ENCODE measurements at regions not wholly inside any gene's neighbourhood (a gene's known extent, or its start where the extent isn't known, plus 50 kb on each side); places are given as distances from the start of the nearest gene placed in this dataset.

DNA sequence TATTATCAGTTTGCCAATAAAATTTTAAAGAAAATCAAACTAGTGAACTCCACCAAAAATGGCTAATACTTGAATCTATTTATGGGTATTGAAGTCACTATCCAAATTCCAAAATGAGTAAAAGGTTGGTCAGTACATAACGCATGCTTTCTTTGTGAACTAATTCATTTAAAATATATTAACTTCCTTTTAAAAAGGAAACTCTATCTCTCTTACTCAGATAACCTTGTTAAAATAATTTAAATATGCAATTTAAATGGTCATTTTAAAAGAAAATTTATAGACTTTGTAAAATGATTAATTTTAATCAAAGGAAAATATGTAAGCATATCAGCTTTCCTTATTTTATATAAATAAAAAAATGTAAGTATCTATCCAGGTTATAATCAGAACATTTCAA lies 419.4 kb upstream of the ZNF385D start:
- H3K36me3 Mint-ChIP-seq (ENCODE audit: low read depth): no peaks in the 10 kb centered on the region
- peaks cover 5% of the 10 kb centered on the region for H3K9me3 Mint-ChIP-seq
- ChIA-PET CTCF (no interaction called here), POLR2A (no interaction called here)
- no peak overlapping the region for H3K27ac Mint-ChIP-seq
- no peak overlapping the region for H3K4me3 Mint-ChIP-seq
- no peak for DNase-seq
- no peaks in the 10 kb centered on the region for H3K27me3 Mint-ChIP-seq
- no peaks in the 10 kb centered on the region for H3K4me1 Mint-ChIP-seq

DNA sequence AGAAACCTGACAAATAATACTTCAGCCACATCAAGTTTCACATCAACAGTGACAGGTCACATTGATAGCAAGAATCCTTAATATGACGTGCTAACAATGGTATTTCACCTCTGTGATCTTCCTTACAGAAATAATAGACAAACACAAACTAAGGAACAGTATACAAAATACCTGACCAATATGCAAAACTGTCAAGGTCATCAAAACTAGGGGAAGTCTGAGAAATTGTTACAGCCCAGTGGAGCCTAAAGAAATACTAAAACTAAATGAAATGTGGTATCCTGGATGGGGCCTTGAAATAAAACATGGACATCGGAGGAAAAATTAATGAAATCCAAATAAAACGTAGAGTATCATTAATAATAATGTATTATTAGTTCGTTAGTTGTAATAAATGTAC lies 422.0 kb upstream of the ZNF385D start:
- CTCF ChIA-PET: no interaction called here
- no peak overlapping the region for H3K4me3 Mint-ChIP-seq
- no peaks in the 10 kb centered on the region for H3K9me3 Mint-ChIP-seq
- POLR2A ChIA-PET: no interaction called here
- no peaks in the 10 kb centered on the region for H3K36me3 Mint-ChIP-seq (ENCODE audit: low read depth)
- no peaks in the 10 kb centered on the region for H3K27me3 Mint-ChIP-seq
- no peak for DNase-seq
- H3K4me1 Mint-ChIP-seq: no peaks in the 10 kb centered on the region
- H3K27ac Mint-ChIP-seq: no peak overlapping the region

DNA sequence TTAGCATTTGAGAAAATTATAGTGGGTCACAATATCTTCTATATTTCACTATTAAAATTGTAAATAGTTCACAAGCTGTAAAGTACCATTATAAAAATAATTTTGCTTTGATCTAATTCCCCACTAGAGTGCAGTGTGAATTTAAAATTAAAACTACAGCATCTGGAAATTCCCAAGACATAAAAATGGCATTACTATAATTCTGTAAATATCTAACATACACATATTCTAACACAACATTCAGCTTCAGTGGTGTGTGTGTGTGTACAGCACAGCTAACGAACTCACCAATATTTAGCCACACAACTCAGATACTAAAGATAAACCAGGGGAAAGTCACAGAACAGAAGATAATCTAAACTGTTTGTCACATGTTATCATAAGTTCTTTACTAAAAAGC lies 424.9 kb upstream of the ZNF385D start:
- no peak overlapping the region for H3K27ac Mint-ChIP-seq
- H3K9me3 Mint-ChIP-seq: no peaks in the 10 kb centered on the region
- H3K36me3 Mint-ChIP-seq (ENCODE audit: low read depth): no peaks in the 10 kb centered on the region
- no peak overlapping the region for H3K4me3 Mint-ChIP-seq
- ChIA-PET CTCF (no interaction called here), POLR2A (no interaction called here)
- no peaks in the 10 kb centered on the region for H3K27me3 Mint-ChIP-seq
- DNase-seq: no peak
- H3K4me1 Mint-ChIP-seq: no peaks in the 10 kb centered on the region

DNA sequence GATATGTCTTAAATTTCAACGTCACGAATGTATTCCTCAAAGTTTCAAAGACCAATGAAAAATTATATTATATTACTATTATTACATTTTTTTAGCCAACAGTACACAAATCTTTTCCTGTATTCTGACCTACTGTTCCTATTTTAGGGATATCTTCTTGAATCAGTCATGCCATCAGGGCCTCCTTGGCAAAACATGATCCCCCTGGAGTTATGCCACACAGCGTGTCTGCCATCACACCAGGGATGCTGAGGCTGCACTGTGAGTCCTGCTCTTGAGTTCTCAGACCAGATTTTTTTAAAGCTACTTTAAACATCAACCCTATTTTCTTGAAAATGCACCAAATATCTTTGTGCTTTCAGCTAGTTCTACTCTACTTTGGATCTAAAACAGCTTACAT lies 425.9 kb upstream of the ZNF385D start:
- H3K36me3 Mint-ChIP-seq (ENCODE audit: low read depth): no peaks in the 10 kb centered on the region
- H3K4me1 Mint-ChIP-seq: no peaks in the 10 kb centered on the region
- H3K27ac Mint-ChIP-seq: no peak overlapping the region
- no peaks in the 10 kb centered on the region for H3K27me3 Mint-ChIP-seq
- H3K4me3 Mint-ChIP-seq: no peak overlapping the region
- POLR2A ChIA-PET: no interaction called here
- CTCF ChIA-PET: no interaction called here
- DNase-seq: no peak
- no peaks in the 10 kb centered on the region for H3K9me3 Mint-ChIP-seq

DNA sequence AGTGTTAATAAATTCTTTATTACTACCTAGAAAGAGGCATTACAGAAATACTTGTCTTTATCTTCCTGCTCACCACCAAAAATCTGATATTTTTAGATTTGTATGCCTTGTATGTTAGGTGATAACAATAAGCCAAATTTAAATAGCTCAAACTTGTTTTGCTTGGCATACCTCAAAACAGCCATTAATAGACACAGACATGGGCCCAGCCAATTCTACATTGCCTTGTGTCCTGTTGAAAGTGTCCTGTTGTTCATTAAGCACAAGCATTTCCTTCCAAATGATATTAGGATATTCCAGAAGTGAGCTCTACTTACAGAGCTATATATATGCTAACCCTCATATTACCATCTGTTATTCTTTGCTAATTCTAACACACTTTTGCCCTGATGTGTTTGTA lies 438.6 kb upstream of the ZNF385D start:
- Mint-ChIP-seq H3K4me3 (no peak overlapping the region), H3K27ac (no peak overlapping the region), H3K36me3 (ENCODE audit: low read depth) (no peaks in the 10 kb centered on the region), H3K4me1 (no peaks in the 10 kb centered on the region), H3K9me3 (no peaks in the 10 kb centered on the region), H3K27me3 (no peaks in the 10 kb centered on the region)
- DNase-seq: no peak
- POLR2A ChIA-PET: no interaction called here
- CTCF ChIA-PET: no interaction called here

DNA sequence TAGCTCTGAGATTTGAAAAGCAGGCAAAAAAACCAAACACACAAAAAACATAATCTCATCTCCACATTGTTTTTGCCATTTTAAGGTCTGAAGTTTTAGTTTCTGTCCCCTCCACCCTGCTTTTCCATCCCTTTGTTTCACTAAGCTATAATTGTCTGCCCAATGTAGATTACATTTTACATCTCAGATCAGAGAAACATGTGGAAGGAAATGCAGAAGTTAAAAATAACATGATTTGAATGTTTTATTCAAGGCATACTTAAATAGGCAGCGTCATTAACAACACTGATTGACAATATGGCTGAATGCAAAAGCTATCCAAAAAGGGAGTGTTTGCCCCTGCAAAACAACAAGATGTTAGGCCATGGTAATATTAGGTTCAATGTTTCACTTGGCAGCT lies 448.1 kb upstream of the ZNF385D start:
- Mint-ChIP-seq H3K36me3 (ENCODE audit: low read depth) (no peaks in the 10 kb centered on the region), H3K27me3 (no peaks in the 10 kb centered on the region), H3K4me3 (no peak overlapping the region), H3K4me1 (no peaks in the 10 kb centered on the region), H3K9me3 (no peaks in the 10 kb centered on the region), H3K27ac (no peak overlapping the region)
- no peak for DNase-seq
- CTCF ChIA-PET: no interaction called here
- POLR2A ChIA-PET: no interaction called here

DNA sequence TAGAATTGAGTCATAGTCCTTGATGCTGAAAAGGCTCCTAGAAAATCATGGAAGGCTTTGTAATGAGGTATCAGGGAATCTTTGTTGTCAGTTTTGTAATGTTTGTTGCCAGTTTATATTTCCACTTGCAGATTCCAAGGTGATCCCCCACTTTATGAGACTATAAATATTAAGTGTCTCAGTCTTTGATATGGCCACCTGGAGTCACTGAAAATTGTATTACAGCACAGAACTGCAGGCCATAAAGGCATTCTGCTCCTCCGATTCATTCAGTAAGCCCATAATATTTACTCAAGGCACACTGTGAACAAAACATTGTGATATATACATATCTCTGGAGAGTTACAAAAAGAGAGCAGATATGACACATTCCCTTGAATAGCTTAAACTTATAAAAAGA lies 457.8 kb upstream of the ZNF385D start:
- Mint-ChIP-seq H3K27ac (no peak overlapping the region), H3K4me1 (no peaks in the 10 kb centered on the region), H3K9me3 (no peaks in the 10 kb centered on the region), H3K36me3 (ENCODE audit: low read depth) (no peaks in the 10 kb centered on the region), H3K4me3 (no peak overlapping the region), H3K27me3 (no peaks in the 10 kb centered on the region)
- no peak for DNase-seq
- ChIA-PET POLR2A (no interaction called here), CTCF (no interaction called here)

DNA sequence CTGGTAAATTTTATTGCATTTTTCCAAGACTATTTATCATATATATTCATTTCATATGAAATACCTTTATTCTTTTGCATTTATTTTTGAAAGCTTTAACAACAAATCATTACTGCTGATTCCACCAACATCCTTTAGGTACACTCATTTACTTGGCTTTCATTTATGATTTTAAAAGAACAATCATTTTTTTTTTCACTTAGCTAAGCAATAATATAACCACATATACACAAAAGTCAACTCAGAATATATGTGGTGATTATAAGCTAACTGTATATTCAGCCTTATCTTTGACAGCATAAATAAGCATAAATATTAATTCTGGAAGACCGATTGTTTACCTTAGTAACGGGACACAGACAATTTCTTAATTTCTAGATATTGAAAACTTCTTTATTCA lies 458.6 kb upstream of the ZNF385D start:
- no peaks in the 10 kb centered on the region for H3K36me3 Mint-ChIP-seq (ENCODE audit: low read depth)
- H3K9me3 Mint-ChIP-seq: no peaks in the 10 kb centered on the region
- POLR2A ChIA-PET: no interaction called here
- no peak for DNase-seq
- no peak overlapping the region for H3K27ac Mint-ChIP-seq
- no peak overlapping the region for H3K4me3 Mint-ChIP-seq
- no peaks in the 10 kb centered on the region for H3K4me1 Mint-ChIP-seq
- no peaks in the 10 kb centered on the region for H3K27me3 Mint-ChIP-seq
- CTCF ChIA-PET: no interaction called here

DNA sequence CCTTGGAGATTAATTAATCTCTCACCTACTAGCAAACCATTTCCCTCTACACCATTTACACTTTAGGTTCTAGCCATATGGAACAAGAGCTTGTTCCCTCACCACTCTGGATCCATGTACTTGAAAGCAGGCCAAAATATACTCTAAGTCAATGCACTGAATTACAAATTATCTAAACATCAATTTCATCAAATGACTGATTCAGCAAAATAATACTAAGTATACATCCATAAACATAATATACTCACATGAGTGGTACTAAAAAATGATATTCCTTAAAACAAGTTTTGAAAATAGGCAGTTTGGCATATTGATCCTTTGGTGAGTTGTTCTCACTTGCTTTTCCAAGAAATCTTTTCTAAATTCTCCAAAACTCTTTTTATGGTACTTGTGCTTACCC lies 459.7 kb upstream of the ZNF385D start:
- Mint-ChIP-seq H3K4me1 (no peaks in the 10 kb centered on the region), H3K36me3 (ENCODE audit: low read depth) (no peaks in the 10 kb centered on the region), H3K4me3 (no peak overlapping the region), H3K9me3 (no peaks in the 10 kb centered on the region), H3K27me3 (no peaks in the 10 kb centered on the region), H3K27ac (no peak overlapping the region)
- POLR2A ChIA-PET: no interaction called here
- CTCF ChIA-PET: no interaction called here
- DNase-seq: no peak

DNA sequence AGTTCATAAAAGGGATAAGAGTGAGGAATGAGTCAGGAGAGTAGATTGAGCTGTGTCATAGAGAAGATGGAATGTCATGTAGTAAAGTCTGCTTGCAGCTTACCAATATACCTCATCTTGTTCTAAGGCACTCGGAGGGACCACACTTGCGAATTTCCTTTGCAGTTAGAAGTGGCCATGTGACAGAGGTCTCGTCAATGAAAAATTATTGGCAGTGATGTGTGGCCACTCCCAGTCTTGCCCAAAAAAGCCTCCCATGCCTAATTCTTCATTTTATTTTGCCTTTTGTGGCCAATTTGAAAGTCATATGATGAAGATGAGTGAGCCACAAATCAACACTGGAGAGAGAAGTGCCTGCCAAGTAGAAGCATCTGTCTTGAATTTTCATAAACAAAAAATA lies 465.6 kb upstream of the ZNF385D start:
- Mint-ChIP-seq H3K27me3 (no peaks in the 10 kb centered on the region), H3K9me3 (no peaks in the 10 kb centered on the region), H3K36me3 (ENCODE audit: low read depth) (no peaks in the 10 kb centered on the region), H3K4me3 (no peak overlapping the region), H3K27ac (no peak overlapping the region), H3K4me1 (no peaks in the 10 kb centered on the region)
- DNase-seq: no peak
- CTCF ChIA-PET: no interaction called here
- POLR2A ChIA-PET: no interaction called here

DNA sequence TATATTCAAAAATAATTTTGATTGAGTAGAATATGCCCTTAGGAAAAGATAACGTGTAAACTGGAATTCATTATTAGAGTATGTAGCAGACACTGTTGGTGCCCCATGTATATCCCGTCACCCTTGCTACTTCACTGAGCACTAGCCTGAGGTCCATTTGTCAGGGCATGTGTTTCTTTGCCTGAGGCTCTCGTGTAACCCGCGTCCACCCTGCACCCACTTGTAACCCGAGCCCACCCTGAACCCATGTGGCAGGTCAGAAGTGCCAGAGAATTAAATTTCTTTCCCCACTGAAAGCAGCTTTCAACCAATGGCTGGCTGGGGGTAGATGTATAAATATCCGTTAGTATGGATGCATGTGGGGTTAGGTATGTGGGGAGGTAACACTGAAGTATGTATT lies 474.2 kb upstream of the ZNF385D start:
- no peaks in the 10 kb centered on the region for H3K9me3 Mint-ChIP-seq
- H3K36me3 Mint-ChIP-seq (ENCODE audit: low read depth): no peaks in the 10 kb centered on the region
- DNase-seq: no peak
- H3K4me1 Mint-ChIP-seq: no peaks in the 10 kb centered on the region
- no peak overlapping the region for H3K4me3 Mint-ChIP-seq
- no peak overlapping the region for H3K27ac Mint-ChIP-seq
- no peaks in the 10 kb centered on the region for H3K27me3 Mint-ChIP-seq
- POLR2A ChIA-PET: no interaction called here
- CTCF ChIA-PET: no interaction called here

DNA sequence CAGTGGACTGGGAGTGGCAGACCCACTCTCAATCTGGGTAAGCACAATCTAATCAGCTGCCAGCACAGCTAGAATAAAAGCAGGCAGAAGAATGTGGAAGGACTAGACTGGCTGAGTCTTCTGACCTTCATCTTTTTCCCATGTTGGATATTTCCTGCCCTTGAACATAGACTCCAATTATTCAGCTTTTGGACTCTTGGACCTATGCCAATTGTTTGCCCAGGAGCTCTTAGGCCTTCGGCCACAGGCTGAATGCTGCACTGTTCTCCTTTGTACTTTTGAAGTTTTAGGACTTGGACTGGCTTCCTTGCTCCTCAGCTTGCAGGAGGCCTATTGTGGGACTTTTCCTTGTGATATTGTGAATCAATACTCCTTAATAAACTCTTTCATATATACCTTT lies 477.7 kb upstream of the ZNF385D start:
- Mint-ChIP-seq H3K9me3 (no peaks in the 10 kb centered on the region), H3K36me3 (ENCODE audit: low read depth) (no peaks in the 10 kb centered on the region), H3K27me3 (no peaks in the 10 kb centered on the region), H3K4me3 (no peak overlapping the region), H3K27ac (no peak overlapping the region), H3K4me1 (no peaks in the 10 kb centered on the region)
- DNase-seq: no peak
- CTCF ChIA-PET: no interaction called here
- POLR2A ChIA-PET: no interaction called here

DNA sequence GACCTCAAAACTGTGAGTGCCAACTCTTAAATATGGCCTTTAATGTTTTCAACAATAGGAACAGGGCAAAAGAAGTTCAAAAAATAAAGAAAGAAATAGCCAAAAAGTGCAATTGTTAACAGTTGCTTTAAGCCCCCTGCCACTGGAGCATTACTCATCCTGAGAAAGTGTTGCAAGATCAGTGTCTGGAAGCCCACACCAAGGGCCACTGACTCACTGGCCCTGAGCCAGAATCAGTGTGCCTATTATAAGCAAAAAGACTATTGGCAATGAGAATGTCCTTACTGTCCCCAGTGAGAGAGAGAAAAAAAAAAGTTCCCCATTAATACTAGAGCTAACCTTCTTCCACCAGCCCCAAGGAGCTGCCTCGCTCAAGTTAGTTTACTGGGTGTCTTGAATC lies 480.1 kb upstream of the ZNF385D start:
- H3K9me3 Mint-ChIP-seq: no peaks in the 10 kb centered on the region
- no peaks in the 10 kb centered on the region for H3K27me3 Mint-ChIP-seq
- H3K27ac Mint-ChIP-seq: no peak overlapping the region
- H3K4me3 Mint-ChIP-seq: no peak overlapping the region
- no peaks in the 10 kb centered on the region for H3K4me1 Mint-ChIP-seq
- DNase-seq: no peak
- no peaks in the 10 kb centered on the region for H3K36me3 Mint-ChIP-seq (ENCODE audit: low read depth)
- ChIA-PET POLR2A (no interaction called here), CTCF (no interaction called here)

DNA sequence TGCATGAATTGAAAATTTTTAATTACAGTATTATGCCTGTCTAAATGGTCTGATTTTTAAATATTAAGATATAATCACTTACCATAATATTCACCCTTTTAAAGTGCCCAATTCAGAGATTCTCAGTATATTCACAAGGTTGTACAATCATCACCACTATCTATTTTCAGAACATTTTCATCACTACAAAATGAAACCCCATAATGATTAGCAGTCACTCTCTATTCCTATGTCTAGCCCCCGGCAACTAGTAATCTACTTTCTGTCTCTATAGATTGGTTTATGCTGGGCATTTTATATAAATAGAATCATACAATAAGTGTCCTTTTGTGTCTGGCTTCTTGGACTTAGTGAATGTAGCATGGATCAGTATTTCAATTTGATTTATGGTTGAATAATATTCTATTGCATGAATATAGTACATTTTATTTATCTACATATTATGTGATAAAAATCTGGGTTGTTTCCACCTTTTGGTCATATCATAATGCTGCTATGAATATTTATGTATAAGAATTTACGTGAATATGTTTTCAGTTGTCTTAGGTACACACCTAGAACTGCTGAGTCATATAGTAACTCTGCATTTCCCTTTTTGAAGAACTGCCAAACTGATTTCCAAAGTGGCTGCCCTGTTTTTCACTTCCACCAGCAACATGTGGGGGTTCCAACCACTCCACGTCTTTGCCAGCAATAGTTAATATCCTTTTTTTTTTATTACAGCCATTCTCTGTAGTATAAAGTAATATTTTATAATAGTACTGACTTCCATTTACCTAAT lies 485.7 kb upstream of the ZNF385D start:
- CTCF ChIA-PET: no interaction called here
- no peaks in the 10 kb centered on the region for H3K9me3 Mint-ChIP-seq
- no peak overlapping the region for H3K4me3 Mint-ChIP-seq
- no peaks in the 10 kb centered on the region for H3K27me3 Mint-ChIP-seq
- H3K4me1 Mint-ChIP-seq: no peaks in the 10 kb centered on the region
- H3K27ac Mint-ChIP-seq: no peak overlapping the region
- POLR2A ChIA-PET: no interaction called here
- no peak for DNase-seq
- H3K36me3 Mint-ChIP-seq (ENCODE audit: low read depth): no peaks in the 10 kb centered on the region

DNA sequence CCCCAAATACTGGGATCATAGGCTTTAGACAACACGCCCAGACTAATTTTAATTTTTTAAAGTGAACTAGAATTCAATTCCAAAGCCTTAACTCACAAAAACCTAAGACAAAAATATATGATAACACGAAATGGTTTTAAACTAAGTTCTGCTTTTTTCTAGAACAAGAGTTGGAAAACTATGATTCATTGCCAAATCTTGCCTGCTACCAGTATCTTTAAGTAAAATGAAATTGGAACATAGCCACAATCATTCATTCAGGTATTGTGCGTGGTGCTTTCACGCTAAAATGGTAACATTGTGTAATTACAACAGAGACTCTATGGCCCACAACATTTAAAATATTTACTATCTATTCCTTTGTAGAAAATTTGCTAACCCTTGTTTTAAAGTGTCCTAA lies 488.0 kb upstream of the ZNF385D start:
- POLR2A ChIA-PET: no interaction called here
- H3K27me3 Mint-ChIP-seq: no peaks in the 10 kb centered on the region
- DNase-seq: no peak
- H3K4me3 Mint-ChIP-seq: no peak overlapping the region
- H3K36me3 Mint-ChIP-seq (ENCODE audit: low read depth): no peaks in the 10 kb centered on the region
- no peaks in the 10 kb centered on the region for H3K9me3 Mint-ChIP-seq
- H3K4me1 Mint-ChIP-seq: no peaks in the 10 kb centered on the region
- no peak overlapping the region for H3K27ac Mint-ChIP-seq
- CTCF ChIA-PET: no interaction called here

All from activated CD4-positive, alpha-beta T cell treated with anti-CD3 and anti-CD28 coated beads, Interleukin-2, amount 10 ng/mL, durations not matched to agents 7 days and 5 days (primary cell).